Suppressor macrophage treated with lipopolysaccharide for 1 hour (primary cell): ENCODE measurements at regions not wholly inside any gene's neighbourhood (a gene's known extent, or its start where the extent isn't known, plus 50 kb on each side); places are given as distances from the start of the nearest gene placed in this dataset.
A peak's percentile ranks its signal among the peaks of the same experiment; 100 is the strongest.
"Not testable (repeated sequence)": the region's sequence is repeated elsewhere in the genome, so short reads cannot be mapped to it uniquely, and the experiment has no call there.

Experiments
- DNase-seq, 3 donors: peaks; one replicate each; pipeline ENCODE4 v3.0.0-alpha.2; 2020 to 2022

DNA sequence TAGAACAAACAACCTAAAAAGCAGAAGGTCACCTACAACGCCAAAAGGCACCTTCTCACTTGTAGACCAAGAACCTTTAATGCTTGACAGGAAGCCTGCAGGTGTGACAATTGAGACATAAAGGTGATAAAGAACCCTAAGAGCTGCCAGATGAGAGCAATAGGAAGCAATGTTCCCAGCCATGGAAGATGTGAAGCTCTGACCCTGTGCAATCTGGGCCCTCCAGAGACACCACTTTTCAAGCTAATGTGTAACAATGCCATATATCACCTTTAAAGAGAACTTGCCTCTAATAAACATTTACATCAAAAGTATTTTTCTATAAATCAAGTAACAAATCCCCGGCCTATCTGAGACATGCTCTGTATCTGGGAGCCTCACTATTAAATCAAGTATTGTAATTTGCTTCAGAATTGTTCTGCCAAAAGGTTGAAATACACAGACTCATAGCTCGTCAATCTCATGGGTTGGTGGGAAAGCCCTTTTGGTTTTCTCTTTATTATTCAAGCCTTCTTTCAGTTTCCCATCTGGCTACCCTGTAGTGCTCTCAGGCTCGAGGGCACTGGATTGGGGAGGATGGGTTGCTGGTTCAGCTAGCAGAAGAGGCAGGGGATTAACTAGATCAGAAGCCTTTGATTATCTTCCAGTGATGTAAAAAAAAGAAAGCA is 368.9 kb downstream of the BUD13 start:
- no peak for DNase-seq

DNA sequence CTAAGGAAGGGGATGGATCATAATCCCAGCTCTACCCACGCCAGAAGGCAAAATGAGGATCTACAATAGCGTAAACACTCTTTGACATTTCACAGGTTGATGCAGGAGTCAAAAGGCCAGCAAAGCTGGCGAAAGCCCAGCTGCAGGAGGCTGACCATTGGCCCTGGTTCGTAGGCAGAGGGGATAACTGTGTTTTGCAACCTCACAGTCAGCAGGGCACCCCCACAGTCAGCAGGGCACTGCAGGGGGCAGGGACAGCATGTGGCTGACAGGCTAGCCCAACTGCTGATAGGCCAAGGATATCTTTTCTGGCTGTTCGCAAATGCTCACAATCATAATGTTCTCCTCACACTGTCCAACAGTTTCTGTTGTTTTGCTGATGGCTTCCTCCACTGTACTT is 372.7 kb downstream of the BUD13 start:
- DNase-seq = no peak

DNA sequence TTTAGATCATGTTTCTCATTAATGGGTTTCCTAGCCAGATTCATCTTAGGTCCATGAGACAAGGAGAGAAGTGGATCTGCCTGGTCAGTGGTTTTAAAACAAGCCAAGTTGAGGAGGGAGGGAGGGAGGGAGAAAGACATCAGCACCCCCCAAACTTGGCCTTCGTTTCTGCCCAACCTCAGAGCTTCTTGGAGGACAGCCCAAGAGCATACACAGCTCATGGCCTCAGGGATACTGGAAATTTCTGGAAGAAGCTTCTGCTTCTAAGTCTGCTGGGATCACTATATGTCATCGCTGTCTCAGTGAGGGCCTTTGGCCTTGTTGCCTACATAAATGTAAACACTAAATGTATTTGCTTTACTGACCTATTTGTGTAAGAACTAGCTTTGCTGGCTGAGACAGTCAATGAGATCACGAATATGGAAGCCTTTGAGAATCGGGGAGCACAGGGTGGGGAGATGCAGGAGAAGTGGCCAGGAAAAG is 375.1 kb downstream of the BUD13 start:
- no peak for DNase-seq

DNA sequence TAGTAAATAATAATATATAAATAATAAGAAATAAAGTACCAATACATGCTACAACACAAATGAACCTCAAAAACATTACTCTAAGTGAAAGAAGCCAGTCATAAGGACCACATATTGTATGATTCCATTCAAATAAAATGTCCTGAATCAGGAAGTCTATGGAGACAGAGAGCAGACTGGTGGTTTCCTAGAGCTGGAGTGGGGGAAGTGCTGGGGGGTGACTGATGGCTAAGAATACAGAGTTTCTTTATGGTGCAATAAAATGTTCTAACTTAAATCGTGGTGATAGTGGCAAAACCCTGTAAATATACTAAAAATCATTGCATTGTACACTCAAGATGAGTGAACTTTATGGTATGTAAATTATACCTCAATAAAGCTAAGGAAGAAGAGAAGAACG is 376.5 kb downstream of the BUD13 start:
- DNase-seq = no peak

DNA sequence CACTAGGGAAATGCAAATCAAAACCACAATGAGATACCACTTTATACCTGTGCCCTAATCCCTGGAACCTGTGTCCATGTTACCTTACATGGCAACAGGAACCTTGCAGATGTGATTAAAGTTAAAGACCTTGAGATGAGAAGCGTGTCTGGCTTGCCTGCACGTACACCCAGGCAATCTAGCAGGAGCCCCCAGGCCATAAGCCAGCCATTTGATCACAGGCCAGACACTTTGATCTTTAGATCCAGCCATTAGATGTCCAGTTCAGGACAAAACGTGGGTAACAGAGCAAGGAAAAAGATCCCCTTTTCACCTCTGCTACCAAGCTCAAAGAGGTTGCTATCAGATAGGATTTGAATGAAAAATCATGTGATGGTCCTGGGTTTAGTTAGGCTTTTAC is 378.8 kb downstream of the BUD13 start:
- DNase-seq = no peak

DNA sequence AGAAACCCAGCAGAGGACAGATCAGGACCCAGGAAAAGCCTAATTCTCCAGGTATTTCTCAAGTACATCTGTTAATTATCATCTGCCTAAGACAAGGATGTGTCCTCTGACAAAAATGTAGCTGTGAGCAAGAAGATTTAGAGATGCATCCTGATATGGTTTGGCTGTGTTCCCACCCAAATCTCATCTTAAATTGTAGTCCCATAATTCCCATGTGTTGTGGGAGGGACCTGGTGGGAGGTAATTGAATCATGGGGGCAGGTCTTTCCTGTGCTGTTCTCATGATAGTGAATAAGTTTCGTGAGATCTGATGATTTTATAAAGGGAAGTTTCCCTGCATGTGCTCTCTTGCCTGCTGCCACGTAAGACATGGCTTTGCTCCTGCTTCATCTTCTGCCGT is 381.8 kb downstream of the BUD13 start:
- no peak for DNase-seq

DNA sequence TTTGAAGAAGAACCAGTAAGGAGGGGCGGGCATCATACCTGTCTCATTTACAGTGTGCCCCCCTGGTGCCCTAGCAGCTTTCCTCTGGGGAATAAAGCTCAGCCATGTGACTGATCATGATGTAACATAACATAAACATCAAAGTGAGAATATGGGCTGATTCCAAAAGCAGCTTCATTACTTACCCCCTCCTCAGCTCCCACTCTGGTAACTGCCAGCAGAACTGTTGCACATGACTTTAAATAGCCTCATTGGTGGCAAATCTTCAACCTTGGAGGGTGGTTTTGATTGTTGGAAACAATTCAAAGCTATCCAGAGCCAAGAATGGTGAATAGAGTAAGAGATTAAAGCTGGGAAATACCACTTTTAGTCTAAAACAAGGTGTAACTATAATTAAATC is 384.6 kb downstream of the BUD13 start:
- DNase-seq = no peak

DNA sequence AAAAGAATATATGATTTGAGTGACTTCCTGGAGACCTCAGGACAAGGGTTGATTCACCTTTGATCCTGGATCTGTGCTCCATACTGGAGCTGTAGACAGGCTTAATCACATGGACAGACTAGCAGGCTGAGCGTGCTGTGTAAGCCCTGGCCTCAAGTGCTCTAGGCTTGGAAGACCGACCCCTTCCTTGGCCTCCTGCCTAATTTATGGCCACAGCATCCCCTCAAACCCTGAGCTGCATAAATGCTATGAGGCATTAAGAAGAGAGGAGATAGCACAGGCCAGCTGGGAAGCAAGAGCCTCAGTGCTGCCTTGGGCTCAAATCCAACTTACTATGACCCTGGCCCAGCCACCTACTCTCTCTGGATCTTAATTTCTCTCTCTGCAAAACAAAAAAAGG is 385.1 kb downstream of the BUD13 start:
- no peak for DNase-seq

DNA sequence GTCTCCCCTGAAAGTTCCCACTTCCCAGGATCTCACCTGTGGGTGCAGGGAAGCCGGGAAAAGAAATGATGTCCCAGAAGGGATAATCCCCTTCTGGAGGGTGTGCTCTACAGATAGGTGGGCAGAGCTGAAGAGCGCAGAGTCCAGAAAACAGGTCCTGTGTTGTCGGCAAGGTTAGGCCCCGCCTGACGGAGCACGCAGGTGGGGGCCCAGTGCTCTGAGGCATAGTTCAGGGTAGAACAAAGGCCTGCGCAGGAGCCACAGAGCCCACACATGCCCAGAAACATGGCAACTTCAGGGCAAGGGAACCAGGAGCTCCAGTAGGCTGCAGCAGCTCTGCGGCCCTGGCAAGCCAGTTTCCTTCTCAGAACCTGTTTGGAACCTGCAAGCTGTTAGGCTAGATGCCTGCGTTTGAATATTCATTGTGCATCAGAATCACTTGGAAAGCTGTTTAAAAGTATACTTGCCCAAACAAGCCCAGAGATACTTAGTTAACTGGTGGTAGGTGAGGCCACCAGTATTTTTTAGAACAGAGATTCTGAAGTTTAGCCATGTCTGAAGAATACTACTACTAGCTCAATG is 386.6 kb downstream of the BUD13 start:
- DNase-seq = no peak

DNA sequence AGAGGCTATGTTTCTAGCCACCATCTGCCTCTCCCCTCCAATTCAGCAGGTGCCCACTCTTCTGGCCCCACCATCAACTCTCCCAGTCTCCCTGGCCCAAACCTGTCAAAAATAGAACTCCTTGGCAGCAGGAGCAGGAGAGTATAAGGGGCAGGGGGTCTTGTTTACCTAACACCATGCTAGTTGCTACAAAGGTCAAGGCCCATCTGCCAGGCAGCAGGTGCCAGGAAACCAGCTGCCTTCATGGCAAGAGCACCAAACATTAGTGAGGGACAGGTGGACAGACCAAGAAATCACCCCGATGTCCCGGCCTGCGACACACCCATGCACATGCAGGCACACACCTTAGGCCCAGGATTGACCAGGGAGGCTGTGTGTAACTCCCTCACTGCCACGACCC is 387.9 kb downstream of the BUD13 start:
- no peak for DNase-seq

DNA sequence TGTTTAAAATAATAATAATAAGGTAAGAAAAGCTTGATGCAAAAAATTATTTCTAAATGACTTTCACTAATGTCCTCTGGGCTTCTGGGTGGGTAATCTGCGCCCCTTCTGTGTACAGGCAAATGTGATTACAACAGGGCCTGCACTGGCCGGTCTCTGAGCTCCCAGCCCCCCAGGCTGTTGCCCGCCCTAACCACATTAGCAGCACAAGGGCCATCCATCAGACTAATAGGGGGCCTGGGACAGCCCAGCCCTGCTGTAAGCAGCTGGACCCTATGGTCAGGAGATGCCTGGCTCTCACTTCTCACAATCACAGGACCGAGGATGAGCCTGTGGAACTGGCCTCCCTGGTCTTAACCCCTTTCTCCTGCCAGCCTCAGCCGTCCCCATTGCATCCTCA is 388.4 kb downstream of the BUD13 start:
- DNase-seq = no peak

DNA sequence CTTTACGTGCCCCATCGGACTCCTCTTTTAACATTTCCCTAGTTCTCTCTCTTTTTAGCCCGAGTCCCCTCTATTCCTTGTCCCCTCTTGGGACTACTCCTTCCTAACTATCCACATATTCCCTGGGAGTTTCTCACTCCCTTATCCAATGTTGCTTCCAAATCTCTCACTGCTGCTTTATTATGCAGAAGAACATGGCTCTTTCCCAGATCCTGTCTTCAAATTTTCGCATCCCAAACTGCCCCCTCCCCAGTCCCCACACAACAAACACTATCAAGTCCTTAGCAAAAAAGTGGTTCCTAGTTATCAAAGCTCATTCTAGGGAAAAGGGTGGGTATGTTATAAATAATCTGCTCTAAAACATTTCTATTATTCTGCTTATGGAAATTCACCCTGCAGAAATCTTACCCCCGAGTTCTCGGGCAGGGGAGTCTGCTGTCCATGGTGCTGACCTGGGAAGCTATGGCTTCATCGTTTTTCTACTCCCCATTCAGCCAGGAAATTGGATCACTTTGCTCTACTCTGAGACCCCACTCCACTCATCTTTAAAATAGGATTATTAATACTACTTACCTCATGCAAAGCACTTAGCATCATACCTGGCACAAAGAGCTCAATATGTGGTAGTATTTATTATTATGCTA is 393.5 kb downstream of the BUD13 start:
- peak in 2 of 3 donors; percentile 16 to 61 for DNase-seq

DNA sequence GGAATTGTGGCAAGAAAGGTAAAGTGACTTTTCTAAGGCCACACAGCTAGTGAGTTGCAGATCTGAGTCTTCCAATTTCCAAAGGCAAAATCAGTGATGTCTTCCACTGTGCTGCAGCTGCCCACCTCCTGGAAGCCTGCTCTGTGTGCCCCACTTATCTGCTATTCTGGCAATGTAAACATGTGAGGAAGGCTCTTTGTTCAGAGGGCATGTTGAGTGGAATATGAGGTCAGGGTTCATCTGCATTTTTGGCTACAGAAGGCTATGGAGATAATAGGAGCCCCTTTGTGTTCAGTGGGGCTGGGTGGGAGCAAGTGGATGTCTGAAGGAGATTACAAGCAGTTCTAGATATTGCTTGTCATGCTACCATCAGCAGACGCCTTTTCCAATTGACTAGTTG is 396.2 kb downstream of the BUD13 start:
- no peak for DNase-seq

DNA sequence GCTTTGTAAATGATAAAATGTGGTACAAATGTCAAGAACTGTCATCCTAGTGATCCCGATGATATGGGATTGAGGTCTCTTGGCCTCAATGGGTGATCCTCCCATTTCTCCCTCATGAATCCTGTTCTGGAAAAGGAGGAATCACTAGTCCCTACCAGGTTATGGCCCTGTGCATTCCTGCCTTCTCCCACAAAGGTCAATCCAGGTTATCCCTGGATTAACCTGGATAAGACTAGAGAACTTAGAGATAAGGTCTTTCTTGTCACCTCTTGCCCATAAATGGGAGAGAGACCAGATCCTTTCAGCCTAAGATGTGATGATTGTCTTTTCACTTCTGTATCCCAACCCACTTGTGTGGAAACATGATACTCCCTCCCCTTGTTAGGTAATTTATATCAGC is 396.7 kb downstream of the BUD13 start:
- no peak for DNase-seq

DNA sequence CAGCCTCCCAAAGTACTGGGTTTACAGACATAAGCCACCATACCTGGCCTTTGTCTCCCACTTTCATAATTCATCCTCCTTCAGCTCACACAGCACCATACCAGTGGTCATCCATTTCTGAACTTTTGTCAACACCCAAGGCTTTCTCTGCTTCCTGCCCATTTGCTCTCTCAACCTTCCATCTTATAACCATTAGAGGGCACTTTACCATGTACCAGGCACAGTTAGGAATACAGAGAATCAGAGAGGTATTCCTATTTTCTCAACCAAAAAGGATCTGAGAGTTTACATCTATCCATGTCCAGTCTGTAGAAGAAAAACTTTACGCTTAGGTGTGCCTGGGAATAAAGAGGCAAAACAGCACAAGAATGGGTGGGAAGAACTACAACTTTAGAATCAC is 397.6 kb downstream of the BUD13 start:
- no peak for DNase-seq

DNA sequence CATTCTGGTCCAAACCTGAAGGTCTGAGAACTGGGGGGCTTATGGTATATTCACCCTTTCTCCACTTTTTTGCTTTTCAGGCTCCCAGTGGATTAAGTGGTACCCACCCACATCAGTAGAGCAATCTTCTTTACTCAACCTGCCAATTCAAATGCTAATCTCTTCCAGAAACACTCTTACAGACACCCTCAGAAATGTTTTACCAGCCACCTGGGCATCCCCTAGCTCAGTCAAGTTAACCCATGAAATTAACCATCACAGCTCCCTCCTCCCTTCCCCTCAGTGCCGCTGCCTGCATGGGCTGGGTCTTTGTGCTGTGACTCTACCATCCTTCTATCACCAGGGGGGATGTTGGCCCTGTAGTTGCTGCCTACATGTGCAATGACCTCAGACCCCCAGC is 398.7 kb downstream of the BUD13 start:
- no peak for DNase-seq

DNA sequence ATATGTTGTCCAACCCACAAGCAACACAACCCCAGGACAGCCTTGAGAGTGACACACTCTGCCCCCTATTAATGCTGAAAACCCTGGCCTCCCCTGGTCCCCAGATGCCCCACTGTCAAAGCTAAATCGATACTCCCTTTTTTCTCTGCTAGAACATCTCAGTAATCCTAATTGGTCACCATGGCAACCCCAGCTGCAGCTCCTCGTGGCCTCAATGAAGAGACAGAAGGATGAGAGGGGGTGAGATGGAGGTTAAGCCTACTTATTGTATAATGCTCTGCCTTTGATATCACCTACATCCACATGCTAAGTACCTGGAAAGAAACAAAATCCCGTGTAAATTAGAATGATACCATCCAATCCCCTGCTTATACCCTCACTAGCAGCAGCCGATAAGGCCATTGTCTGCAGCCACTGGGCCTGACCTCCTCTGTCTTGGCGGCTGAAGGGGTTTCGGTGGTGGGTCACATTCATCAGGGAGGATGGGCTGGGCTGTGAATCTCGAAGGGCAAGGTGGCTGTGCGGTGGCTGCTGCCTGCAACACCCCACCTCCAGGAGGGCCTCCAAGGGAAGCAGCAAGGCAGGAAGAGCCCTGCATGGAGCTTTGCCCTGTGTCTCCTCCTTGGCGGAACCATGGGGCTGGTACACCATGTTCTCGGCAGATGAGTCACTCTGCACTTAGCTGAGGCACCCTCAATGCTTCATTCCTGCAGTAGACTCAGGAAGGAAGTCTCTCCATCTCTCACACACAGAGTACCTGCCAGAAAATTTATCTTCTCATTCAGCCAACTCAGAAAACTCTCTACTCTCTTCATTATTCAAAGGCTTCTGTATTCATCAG is 399.5 kb downstream of the BUD13 start:
- no peak for DNase-seq

DNA sequence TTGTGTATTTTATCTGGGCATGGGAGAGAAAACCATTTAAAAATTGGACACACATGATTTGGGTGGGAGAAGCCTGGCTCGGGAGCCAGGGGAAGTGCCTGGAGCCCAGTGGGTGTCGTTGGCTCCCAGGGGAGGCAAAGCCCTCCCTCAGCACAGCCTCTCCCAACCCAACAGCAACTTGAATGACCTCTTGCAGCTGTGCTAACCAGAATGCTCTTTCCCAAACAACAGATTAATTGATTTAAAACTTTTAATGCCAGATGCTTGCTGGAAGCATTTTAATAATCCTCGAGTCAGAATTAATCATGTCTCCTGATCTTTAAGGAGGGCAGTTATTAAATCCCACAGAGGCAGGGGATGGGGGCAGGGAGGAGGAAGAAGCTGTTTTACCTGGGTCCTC is 401.6 kb downstream of the BUD13 start:
- no peak for DNase-seq

DNA sequence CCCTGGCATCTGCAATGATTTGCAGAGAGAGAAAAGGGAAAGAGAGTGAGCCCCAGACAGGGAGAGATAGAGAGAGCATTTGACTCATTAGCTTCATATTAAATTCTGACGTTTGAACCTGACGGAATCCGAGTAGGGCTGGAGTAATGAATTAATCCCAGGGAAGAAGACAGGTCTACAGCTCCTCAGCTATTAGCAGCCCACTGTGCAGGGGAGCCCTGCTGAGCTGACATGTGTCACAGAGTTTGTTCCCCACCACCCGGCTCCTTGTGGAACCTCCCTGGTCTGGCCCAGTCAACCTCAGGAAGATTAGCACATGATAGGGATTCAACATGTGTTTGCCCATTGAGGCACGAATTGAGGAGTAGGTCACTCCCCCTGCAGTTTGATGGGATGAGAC is 404.0 kb downstream of the BUD13 start:
- DNase-seq = no peak

DNA sequence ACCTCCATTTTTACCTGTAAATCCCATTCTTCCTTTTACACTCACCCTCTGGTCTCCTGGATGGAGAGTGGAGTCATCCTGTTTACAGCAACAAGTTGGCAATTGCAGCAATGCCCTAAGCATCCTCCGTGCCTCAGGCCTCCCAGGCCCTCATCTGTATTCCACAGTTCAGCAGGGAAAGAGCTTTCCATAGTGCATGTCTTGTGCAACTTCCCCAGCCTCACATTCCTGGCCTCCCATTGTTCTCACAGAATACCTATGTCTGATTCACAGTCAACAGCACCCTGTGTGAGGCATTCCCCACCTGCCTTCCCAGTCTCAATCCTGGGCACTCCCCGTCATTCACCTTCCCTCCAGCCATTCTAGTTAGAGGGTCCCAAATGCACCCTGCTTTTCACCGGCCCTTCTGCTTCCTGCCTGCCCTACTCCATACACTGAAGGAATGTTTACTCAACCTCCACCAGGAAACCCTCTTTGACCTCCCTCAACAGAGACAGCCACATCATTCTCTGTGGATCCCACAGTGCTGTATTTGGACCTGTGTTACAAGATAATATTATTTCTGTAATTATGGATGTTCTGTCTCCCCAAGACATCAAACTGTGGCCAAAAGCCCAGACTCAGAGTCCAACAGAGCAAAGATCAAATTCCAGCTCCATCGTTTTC is 405.7 kb downstream of the BUD13 start:
- no peak for DNase-seq

DNA sequence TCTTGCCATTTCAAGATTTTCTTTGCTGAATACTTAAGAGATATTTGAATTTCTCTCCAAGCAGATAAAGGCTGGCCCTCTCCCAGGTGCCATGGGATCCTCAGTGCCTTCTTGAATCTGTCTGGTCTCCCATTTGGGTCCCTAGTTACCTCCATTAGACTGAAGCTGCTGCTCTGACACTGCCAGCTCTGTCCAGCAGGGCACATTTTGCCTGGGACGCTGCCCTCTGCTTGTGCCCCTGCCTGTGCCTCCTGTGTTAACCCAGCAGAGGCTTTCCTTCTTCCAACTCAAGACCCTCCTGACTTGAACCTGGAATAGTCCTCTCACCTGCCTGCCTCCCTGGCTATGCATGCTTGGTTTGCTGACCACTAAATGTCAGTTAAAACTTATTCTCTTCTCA is 406.3 kb downstream of the BUD13 start:
- DNase-seq = no peak

DNA sequence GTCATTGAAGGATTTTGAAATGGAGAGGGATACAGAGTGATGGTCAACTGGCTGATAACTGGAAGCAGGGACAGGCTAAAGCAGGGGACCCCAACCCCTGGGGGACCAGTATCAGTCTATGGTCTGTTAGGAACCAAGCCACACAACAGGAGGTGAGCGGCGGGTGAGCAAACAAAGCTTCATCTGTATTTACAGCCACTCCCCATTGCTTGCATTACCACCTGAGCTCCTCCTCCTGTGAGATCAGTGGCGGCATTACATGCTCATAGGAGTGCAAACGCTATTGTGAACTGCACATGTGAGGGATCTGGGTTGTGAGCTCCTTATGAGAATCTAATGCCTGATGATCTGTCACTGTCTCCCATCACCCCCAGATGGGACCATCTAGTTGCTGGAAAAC is 407.9 kb downstream of the BUD13 start:
- not testable (repeated sequence) for DNase-seq

DNA sequence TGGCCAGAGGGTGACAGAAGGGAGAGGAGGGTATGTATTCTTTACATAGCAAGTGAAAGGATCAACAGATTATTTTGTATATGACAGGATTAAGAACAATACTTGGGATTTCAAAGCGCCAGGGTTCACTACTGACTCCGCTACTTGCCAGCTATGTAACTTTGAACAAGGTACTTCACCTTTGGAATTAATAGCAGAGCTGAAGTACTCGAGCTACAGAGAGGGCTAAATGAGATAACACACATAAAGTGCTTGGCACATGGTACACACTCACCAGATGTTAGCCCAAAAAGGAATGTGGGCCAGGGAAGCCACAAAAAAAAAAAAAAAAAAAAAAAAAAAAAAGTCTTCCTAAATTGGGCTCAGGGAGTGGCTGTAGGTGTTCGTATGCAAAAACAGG is 408.4 kb downstream of the BUD13 start:
- DNase-seq = no peak
